Vagina (tissue), 2 donors: ENCODE measurements at regions not wholly inside any gene's neighbourhood (a gene's known extent, or its start where the extent isn't known, plus 50 kb on each side); places are given as distances from the start of the nearest gene placed in this dataset.

Experiments
- DNase-seq, 2 donors: peaks; one replicate each; pipeline ENCODE4 v3.0.0-alpha.2; 2017; ENCODE audit errors: extremely low spot score in 2 of 2
- H3K27ac ChIP-seq: fragments of 200-600 bp; sonication (generic); one replicate; pipeline ENCODE4 v1.5.1; 2019
- H3K27me3 ChIP-seq: fragments of 200-600 bp; sonication (generic); one replicate; pipeline ENCODE4 v1.5.1; 2019
- H3K36me3 ChIP-seq, 2 donors: fragments of 200-600 bp; sonication (generic); one replicate each; pipeline ENCODE4 v1.5.1; 2017 to 2019
- H3K4me1 ChIP-seq: fragments of 200-600 bp; sonication (generic); one replicate; pipeline ENCODE4 v1.5.1; 2019
- H3K4me3 ChIP-seq, 2 donors: fragments of 200-600 bp; sonication (generic); 1 replicate in 1 of 2; 2 replicates in 1 of 2; pipeline ENCODE4 v1.5.1; 2016 to 2019
- H3K9me3 ChIP-seq: fragments of 200-600 bp; sonication (generic); one replicate; pipeline ENCODE4 v1.5.1; 2019
- POLR2A ChIP-seq, 2 donors: fragments of 450-650 bp; IDR thresholded peaks; one replicate each; pipeline ENCODE4 v1.6.1; 2017; ENCODE audit warnings: antibody characterized with exemption in 2 of 2, mild to moderate bottlenecking in 2 of 2, moderate library complexity in 2 of 2
- POLR2AphosphoS5 ChIP-seq, 2 donors: sonication (generic); formaldehyde crosslinking; IDR thresholded peaks; one replicate each; pipeline ENCODE4 v1.9.0; 2017; ENCODE audit warnings: antibody characterized with exemption in 2 of 2, mild to moderate bottlenecking in 2 of 2, low read depth in 1 of 2; ENCODE audit not compliant: insufficient read depth in 1 of 2
- intact Hi-C: fragments of 100-400 bp; cut with DNase I; formaldehyde crosslinking; loops from one replicate; pipeline ENCODE4 v1.15.1; 2023
- TF ChIP-seq, protein P1 (sequence below), 3 experiments: fragments of 450-650 bp in 2 of 3; fragments of 200-600 bp in 1 of 3; sonication (generic) in 1 of 3; IDR thresholded peaks; one replicate each; pipeline ENCODE4 v1.5.1; 2017 to 2019; ENCODE audit warnings: antibody characterized with exemption in 3 of 3, mild to moderate bottlenecking in 2 of 3, moderate library complexity in 2 of 3

DNA sequence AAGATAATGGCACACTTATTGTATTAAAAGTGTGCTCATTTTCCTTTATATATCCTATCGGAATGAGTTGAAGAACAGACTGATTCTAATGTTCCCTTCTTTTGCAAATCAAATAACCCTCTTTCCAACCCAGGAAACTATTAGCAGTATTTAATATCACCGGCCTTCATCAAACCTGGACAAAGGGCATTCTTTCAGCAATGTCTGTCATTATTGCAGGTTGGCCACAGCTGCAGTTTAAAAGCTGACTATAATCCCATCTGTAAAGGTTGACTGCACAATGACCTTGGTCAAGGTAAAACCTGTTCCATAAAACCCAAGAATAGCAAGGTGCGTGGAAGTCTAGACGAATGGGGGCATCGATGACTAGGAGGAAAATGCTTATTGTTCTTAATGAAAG lies 472.3 kb upstream of the SOX5 start:
- no peak overlapping the region for H3K27ac ChIP-seq
- peaks cover 7% of the 10 kb centered on the region for H3K4me1 ChIP-seq
- no peaks in the 10 kb centered on the region for H3K9me3 ChIP-seq
- intact Hi-C loops: no loop called here
- H3K27me3 ChIP-seq: no peaks in the 10 kb centered on the region
- no peaks in the 10 kb centered on the region for H3K36me3 ChIP-seq
- H3K4me3 ChIP-seq: no peak overlapping the region
- no peak for DNase-seq
- TF ChIP-seq POLR2AphosphoS5 (IDR thresholded peaks at IDR 0.05; ENCODE audit: insufficient read depth in 1 of 2, low read depth in 1 of 2) (no peak), POLR2A (IDR thresholded peaks at IDR 0.05) (no peak)
- TF ChIP-seq, protein P1, sequence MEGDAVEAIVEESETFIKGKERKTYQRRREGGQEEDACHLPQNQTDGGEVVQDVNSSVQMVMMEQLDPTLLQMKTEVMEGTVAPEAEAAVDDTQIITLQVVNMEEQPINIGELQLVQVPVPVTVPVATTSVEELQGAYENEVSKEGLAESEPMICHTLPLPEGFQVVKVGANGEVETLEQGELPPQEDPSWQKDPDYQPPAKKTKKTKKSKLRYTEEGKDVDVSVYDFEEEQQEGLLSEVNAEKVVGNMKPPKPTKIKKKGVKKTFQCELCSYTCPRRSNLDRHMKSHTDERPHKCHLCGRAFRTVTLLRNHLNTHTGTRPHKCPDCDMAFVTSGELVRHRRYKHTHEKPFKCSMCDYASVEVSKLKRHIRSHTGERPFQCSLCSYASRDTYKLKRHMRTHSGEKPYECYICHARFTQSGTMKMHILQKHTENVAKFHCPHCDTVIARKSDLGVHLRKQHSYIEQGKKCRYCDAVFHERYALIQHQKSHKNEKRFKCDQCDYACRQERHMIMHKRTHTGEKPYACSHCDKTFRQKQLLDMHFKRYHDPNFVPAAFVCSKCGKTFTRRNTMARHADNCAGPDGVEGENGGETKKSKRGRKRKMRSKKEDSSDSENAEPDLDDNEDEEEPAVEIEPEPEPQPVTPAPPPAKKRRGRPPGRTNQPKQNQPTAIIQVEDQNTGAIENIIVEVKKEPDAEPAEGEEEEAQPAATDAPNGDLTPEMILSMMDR (IDR thresholded peaks at IDR 0.05): no peak

DNA sequence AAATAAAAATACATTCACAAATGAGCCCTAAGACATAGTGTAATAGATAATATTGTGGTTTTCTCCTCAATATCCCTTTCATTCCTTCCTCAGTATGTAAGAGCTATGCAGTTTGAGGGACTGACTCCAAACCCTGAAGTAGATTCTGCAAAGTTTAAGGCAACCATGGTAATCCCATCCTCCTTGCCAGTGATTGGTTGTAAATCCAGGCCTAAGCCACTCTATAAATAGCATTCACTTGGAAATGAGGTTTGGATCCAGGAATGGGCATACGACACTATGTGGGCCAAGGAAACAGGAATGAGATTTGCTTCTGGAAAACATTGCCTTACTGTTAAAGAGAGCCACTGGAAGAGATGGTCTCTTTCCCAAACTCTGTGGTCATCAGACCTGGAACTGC lies 468.7 kb upstream of the SOX5 start:
- intact Hi-C loops: no loop called here

DNA sequence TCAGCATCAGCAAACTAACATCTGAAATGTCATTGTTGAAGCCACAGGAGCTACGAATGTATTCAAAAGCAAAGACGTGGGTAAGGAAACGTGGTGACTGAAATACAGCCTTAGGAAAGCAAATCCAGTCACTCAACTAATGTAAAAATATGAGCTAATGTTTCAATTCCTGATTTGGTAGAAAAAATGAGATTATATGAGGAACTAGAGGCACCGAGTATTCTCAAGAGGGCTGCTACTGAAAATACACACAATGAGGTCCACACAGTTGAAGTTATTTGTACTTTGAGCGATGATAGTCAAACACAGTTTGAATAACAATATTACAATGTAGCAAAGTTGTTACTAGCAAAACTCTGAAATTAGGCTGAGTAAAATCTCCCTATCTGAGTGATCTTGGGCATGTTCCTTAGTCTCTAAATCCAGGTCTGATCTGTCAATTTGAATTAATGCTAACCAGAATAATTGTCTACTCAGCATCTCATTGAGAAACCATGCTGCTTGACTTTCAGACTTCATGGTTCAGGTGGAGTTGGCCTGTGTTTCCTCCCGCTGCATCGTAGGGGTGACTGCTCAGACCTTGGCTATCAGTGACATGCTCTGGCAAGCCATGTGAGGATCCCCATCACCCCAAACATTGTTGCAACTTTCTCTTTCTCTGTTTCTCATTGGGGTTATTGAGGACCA lies 467.1 kb upstream of the SOX5 start:
- TF ChIP-seq, protein P1 (IDR thresholded peaks at IDR 0.05): no peak

More for the DNA sequence above, 468.7 kb upstream of the SOX5 start:
- TF ChIP-seq, protein P1 (IDR thresholded peaks at IDR 0.05): no peak
- TF ChIP-seq POLR2A (IDR thresholded peaks at IDR 0.05) (no peak), POLR2AphosphoS5 (IDR thresholded peaks at IDR 0.05; ENCODE audit: insufficient read depth in 1 of 2, low read depth in 1 of 2) (no peak)
- Histone ChIP-seq H3K4me1 (peaks cover 7% of the 10 kb centered on the region), H3K27ac (no peak overlapping the region), H3K4me3 (no peak overlapping the region), H3K27me3 (no peaks in the 10 kb centered on the region), H3K36me3 (no peaks in the 10 kb centered on the region), H3K9me3 (no peaks in the 10 kb centered on the region)
- DNase-seq: no peak

DNA sequence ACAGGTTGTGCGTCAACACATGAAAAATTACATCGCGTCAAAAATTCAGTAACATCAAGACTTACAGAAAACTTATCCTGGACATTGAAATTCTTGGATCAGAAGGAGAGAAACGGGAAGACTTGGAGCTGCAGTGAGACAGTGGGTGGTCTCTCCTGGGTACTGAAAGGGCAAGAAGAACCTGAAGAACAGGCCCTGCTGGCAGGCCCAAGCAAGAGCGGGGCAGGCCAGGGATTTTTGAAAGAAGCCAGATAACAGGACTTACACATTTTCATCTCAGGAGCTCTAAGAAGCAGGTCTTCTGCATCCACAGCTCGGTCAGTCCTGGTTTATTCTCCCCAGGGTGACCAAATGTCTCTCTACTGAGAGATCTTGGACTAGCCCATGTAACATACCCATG lies 466.5 kb upstream of the SOX5 start:
- H3K27me3 ChIP-seq: no peaks in the 10 kb centered on the region
- H3K27ac ChIP-seq: no peak overlapping the region
- H3K4me3 ChIP-seq: no peak overlapping the region
- TF ChIP-seq POLR2AphosphoS5 (IDR thresholded peaks at IDR 0.05; ENCODE audit: insufficient read depth in 1 of 2, low read depth in 1 of 2) (no peak), POLR2A (IDR thresholded peaks at IDR 0.05) (no peak)
- TF ChIP-seq, protein P1 (IDR thresholded peaks at IDR 0.05): no peak
- H3K36me3 ChIP-seq: no peaks in the 10 kb centered on the region
- H3K9me3 ChIP-seq: no peaks in the 10 kb centered on the region
- intact Hi-C loops: no loop called here
- peaks cover 10% of the 10 kb centered on the region for H3K4me1 ChIP-seq
- no peak for DNase-seq

More for the DNA sequence above, 467.1 kb upstream of the SOX5 start:
- Histone ChIP-seq H3K4me3 (no peak overlapping the region), H3K4me1 (peaks cover 7% of the 10 kb centered on the region), H3K36me3 (no peaks in the 10 kb centered on the region), H3K9me3 (no peaks in the 10 kb centered on the region), H3K27ac (no peak overlapping the region), H3K27me3 (no peaks in the 10 kb centered on the region)
- intact Hi-C loops: no loop called here
- no peak for DNase-seq

DNA sequence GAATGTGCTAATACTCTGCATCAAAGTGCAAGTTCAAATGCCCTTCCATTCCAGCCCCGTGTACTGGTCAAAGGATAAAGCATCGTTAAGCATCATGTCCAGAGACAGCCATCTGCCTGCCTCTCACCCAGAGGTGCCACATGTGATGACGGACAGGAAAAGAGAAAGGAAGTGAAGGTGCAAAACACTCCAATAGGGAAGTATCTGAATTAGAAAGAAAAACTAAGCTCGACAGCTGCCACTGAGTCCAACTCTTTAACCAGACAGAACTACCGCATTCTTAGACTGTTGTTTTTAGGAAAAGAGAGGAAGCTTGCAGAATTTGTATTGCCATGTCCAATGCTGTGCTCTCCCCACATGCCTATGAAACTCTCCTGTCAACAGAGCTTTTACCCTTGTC lies 465.0 kb upstream of the SOX5 start:
- intact Hi-C loops: no loop called here
- no peak overlapping the region for H3K4me3 ChIP-seq
- H3K27me3 ChIP-seq: no peaks in the 10 kb centered on the region
- H3K36me3 ChIP-seq: no peaks in the 10 kb centered on the region
- no peak for DNase-seq
- no peaks in the 10 kb centered on the region for H3K9me3 ChIP-seq
- H3K27ac ChIP-seq: no peak overlapping the region
- TF ChIP-seq, protein P1 (IDR thresholded peaks at IDR 0.05): no peak
- TF ChIP-seq POLR2AphosphoS5 (IDR thresholded peaks at IDR 0.05; ENCODE audit: insufficient read depth in 1 of 2, low read depth in 1 of 2) (no peak), POLR2A (IDR thresholded peaks at IDR 0.05) (no peak)
- H3K4me1 ChIP-seq: peaks cover 10% of the 10 kb centered on the region
